ENCODE measurements at regions not wholly inside any gene's neighbourhood (a gene's known extent, or its start where the extent isn't known, plus 50 kb on each side); places are given as distances from the start of the nearest gene placed in this dataset.

DNA sequence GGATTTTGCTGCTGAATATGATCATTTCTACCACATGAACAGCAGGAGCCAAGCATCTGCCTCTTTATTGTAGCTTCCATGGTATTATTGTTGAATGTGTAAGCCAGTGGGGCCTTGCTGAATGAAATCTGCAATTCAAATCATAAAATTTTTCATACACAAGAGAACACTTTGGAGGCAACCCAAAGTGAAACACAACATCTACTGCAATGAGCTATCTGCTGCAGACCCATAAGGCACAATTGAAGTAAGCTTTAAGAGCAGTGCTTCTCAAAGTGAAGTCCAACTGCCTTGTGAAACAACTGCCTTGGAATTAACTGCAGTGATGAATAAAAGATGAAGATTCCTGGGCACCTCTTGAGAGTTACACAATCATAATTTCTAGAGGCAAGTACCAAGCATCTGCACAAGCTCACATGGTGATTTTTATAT is 626.3 kb upstream of the INTU start:
- TF ChIP-seq RFX5 (IDR thresholded peaks at IDR 0.05; ENCODE audit: low read depth, low read length) (no peak), PAF1 (CRISPR knock-in tag; IDR thresholded peaks at IDR 0.05) (no peak), ZNF235 (CRISPR knock-in tag; IDR thresholded peaks at IDR 0.05; ENCODE audit: borderline replicate concordance) (no peak)
